Spinal cord (tissue), 9 donors: ENCODE measurements at regions not wholly inside any gene's neighbourhood (a gene's known extent, or its start where the extent isn't known, plus 50 kb on each side); places are given as distances from the start of the nearest gene placed in this dataset.

Experiments
- DNase-seq, 6 donors: peaks; one replicate each; pipeline versions ENCODE4 v3.0.0 to v3.0.0-alpha.2; 2013 to 2015; ENCODE audit warnings: low spot score in 6 of 6, low read depth in 4 of 6
- H3K27ac ChIP-seq: one replicate; pipeline ENCODE4 v1.5.1; 2013; ENCODE audit warnings: low read depth, low read length, control low read depth
- H3K27me3 ChIP-seq: one replicate; pipeline ENCODE4 v1.6.1; 2013; ENCODE audit warnings: low read length; ENCODE audit not compliant: control insufficient read depth, insufficient read depth
- H3K36me3 ChIP-seq: one replicate; pipeline ENCODE4 v1.6.1; 2013; ENCODE audit warnings: low read length; ENCODE audit not compliant: control insufficient read depth, insufficient read depth
- H3K4me1 ChIP-seq: one replicate; pipeline ENCODE4 v1.6.1; 2013; ENCODE audit warnings: low read length; ENCODE audit not compliant: control insufficient read depth, insufficient read depth
- H3K4me3 ChIP-seq: one replicate; pipeline ENCODE4 v1.5.1; 2013; ENCODE audit warnings: low read depth, low read length, control low read depth
- H3K9me3 ChIP-seq: one replicate; pipeline ENCODE4 v1.6.1; 2013; ENCODE audit warnings: low read length; ENCODE audit not compliant: control insufficient read depth, insufficient read depth
- WGBS: methylation state at CpG from one replicate; pipeline ENCODE4 v1.1.5; 2013; ENCODE audit warnings: missing lambda C conversion rate; ENCODE audit not compliant: insufficient coverage; 5-methylcytosine and 5-hydroxymethylcytosine counted together
- donor health status: healthy.

DNA sequence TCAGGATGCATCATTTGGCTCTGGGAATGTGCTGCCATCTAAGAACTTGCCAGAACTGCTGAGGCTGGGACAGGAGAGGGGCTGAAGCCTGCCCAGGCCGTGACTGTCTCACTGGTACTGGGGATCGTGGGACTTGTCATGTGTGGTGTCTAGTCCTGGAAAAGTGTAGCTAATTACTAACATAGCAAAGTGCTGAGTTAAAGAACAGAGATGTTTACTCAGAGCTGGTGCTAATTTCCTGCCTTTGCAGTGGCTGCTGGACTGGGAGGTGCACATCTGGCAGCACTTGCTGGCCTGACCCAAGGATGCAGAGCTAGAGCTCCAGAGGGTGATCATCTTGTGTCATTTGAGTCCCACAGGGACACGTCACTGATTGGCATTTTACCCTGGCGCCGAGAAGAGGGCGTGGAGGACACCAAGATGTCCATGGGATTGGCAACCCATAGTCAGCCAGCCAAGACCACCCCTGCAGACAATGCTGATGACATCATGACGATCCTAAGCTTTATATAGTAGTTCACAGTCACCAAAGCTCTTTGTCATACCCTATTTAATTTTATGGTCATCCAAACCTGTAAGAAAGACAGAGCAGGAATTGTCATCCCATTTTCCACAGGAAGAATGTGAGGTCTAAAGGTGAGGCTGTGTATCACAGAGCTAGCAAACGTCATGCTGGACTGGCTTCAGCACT, 110.1 kb upstream of the SLC44A3 start:
- peak overlapping the region; percentile 30 for H3K27ac ChIP-seq
- no peaks in the 10 kb centered on the region for H3K27me3 ChIP-seq
- 76% methylated on average over 7 of the region's 8 CpGs for WGBS
- H3K9me3 ChIP-seq = no peaks in the 10 kb centered on the region
- H3K36me3 ChIP-seq = no peaks in the 10 kb centered on the region
- no peak for DNase-seq
- no peak overlapping the region for H3K4me3 ChIP-seq
- H3K4me1 ChIP-seq = peaks cover 3% of the 10 kb centered on the region

DNA sequence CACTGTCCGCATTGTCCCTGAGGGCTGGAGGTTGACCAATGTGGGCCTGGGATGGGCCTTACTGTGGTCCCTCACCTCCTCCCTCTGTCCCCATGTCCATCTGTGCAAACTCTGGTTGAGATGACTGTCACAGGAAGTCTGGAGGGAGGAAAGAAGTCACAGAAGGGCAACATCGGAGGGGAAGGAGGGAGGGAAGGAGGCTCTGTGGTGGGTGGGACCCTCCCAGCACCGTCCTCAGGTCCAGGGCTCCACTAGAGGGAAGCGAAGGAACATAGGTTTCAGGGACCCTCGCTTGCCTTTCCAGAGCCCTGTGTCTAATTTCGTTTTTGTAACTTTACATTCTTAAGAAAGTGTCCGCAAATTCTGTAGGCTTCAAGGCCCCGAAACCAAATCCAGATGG, 111.3 kb upstream of the SLC44A3 start:
- peaks cover 3% of the 10 kb centered on the region for H3K4me1 ChIP-seq
- no peaks in the 10 kb centered on the region for H3K9me3 ChIP-seq
- peak overlapping the region; percentile 43 for H3K27ac ChIP-seq
- H3K27me3 ChIP-seq = no peaks in the 10 kb centered on the region
- DNase-seq = no peak
- H3K36me3 ChIP-seq = no peaks in the 10 kb centered on the region
- H3K4me3 ChIP-seq = no peak overlapping the region
- 87% methylated on average over 6 of the region's 8 CpGs for WGBS

DNA sequence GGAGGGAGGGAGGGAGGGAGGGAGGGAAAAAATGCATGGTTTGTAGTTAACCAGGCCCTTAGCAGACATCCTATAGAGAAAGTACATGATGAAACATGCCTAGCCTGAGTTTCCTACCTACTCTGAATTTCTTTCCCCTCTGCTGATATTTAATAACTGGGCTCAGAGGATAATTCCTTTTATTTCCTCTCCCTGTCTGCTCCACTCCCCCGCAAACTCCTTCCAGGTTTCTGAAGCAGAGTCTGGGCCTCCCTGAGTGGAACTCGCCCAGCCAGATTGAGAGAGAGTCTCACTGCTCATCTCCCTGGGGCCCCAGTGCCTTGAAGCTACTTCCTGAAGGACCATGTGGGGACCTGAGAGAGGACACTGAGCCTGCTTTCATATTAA, 111.9 kb upstream of the SLC44A3 start:
- H3K27me3 ChIP-seq = no peaks in the 10 kb centered on the region
- H3K9me3 ChIP-seq = no peaks in the 10 kb centered on the region
- no peaks in the 10 kb centered on the region for H3K4me1 ChIP-seq
- WGBS = 87% methylated on average over 2 of the region's 2 CpGs
- DNase-seq = no peak
- peak overlapping the region; percentile 43 for H3K27ac ChIP-seq
- no peak overlapping the region for H3K4me3 ChIP-seq
- H3K36me3 ChIP-seq = no peaks in the 10 kb centered on the region

DNA sequence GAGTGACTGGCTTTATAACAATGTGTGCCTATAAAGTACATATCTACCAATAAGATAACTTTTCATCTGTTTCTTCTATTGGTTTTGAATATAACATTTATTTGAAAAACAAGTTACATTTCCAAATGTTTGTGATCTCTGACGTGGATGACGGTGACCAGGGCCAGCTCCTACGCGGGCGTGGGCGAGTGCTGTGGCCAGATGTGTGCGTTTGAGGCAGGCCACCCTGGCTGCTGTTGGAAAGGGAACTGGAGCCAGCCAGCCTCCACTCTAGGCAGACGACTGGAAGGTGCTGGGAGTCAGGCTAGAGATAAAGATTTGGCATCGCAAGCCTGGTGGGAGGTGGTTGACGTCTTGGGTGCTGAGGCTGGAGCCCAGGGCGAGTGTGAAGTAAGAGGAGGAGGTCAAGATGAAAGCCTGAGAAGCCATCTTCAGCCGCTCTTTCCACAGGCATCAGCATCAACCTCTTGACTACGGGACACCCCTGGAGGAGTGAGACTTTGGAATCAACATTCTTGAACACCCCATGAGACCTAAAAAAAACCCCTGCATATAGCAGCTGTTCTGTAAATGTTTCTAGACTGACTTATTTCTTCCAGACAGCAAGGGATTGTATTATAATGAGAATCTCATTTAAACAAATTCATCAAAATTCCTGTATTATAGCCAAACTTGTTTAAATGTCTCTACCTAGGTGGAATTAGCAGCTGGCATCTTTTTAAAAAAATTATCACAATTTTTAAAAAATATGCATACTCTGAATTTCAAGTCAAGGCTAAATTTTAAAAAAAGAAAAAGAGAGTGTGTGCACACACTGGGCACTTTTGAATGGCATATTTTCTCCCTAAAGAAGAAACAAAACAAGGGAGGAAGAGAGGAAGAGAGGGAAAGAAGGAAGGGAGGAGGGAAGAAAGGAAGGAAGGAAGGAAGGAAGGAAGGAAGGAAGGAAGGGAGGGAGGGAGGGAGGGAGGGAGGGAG, 112.5 kb upstream of the SLC44A3 start:
- no peaks in the 10 kb centered on the region for H3K4me1 ChIP-seq
- WGBS = 65% methylated on average over 11 of the region's 13 CpGs

DNA sequence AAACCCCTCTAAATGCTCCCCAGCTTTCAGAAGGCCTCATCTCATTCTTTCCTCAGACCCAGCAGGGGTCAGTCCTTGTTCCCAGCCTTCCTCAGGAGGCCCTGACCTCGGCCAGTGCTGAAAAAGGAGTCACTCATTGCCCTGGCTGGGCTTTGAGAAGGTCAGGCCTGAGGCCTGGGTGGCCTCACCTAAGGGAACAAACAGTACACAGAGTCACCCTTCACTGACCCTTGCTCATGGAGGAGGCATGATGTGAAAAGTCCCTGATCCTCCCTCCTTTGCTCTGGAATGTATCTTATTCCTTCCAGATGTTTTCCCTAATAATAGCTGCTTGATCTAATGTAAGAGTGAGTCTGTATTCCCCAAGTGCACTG, 117.7 kb upstream of the SLC44A3 start:
- 0% methylated on average over 1 of the region's 1 CpG for WGBS
- Histone ChIP-seq H3K9me3 (no peaks in the 10 kb centered on the region), H3K36me3 (no peaks in the 10 kb centered on the region), H3K4me3 (no peak overlapping the region), H3K4me1 (no peaks in the 10 kb centered on the region), H3K27me3 (no peaks in the 10 kb centered on the region), H3K27ac (peak overlapping the region; percentile 25)
- peak in 1 of 6 donors; percentile 47 for DNase-seq

More for the DNA sequence above, 112.5 kb upstream of the SLC44A3 start:
- no peaks in the 10 kb centered on the region for H3K27me3 ChIP-seq
- no peak overlapping the region for H3K4me3 ChIP-seq
- no peak for DNase-seq
- H3K9me3 ChIP-seq = no peaks in the 10 kb centered on the region
- no peaks in the 10 kb centered on the region for H3K36me3 ChIP-seq
- no peak overlapping the region for H3K27ac ChIP-seq

DNA sequence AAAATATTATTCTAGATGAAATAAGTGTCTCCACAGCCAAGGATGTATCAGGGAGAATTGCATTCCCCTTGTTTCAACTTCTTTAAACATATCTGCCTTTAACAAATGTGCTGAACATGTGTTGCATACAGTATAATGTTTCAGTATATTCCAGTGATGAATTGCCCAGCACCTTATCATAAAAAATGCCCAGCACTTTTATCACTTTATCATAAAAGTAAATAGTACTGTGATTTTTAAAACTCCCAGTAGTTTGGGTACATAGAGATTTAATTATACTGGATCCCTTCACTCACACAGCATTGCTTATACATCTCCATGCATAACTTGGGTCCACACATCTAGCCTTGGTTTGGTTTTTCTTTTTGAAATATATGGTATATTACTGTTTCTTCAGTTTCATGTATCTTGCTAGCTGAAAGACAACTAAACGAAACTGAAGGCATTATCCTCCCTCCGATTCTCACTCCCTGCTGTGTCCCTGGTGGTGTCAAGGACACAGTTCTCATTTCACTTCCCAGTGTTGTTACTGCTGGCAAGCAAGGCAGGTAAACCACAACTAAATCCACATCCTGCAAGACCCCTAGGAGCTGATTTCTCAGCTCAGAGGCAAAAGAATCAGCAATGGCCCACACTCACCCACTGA, 118.2 kb upstream of the SLC44A3 start:
- H3K27me3 ChIP-seq = no peaks in the 10 kb centered on the region
- no peak overlapping the region for H3K4me3 ChIP-seq
- H3K36me3 ChIP-seq = no peaks in the 10 kb centered on the region
- H3K4me1 ChIP-seq = no peaks in the 10 kb centered on the region
- 88% methylated on average over 2 of the region's 2 CpGs for WGBS
- peak in 1 of 6 donors; percentile 12 for DNase-seq
- H3K27ac ChIP-seq = peak overlapping the region; percentile 25
- no peaks in the 10 kb centered on the region for H3K9me3 ChIP-seq

DNA sequence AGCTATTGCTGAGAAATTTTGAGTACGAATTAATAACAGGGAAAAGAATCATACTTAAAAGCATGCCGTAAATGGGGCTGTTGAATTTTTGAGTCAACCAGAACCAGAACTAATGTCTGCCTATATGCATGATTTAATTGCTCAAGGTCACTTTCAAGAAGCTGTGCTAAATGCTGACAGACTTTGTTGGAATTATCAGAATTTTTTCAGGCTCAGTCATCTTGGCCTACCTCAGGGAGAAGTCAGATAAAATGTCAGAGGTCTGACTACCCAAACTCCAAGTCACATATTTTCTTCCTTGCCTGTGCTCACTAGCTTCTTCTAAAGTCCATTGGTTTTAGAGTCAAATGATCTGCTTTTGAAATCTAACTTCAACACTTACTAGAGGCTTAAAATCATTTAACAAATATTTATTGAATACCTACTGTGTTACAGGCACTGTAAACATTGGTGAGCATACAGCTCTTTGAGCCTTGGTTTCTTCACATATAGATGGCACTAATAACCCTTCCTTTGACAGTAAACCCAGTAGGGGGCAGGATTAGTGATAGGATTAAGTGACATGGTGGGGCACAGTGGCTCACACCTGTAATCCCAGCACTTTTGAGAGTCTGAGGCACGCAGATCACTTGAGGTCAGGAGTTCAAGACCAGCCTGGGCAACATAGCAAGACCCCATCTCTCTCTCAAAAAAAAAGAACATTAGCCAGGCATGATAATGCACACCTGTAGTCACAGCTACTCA, 121.2 kb upstream of the SLC44A3 start:
- Histone ChIP-seq H3K4me1 (no peaks in the 10 kb centered on the region), H3K27ac (no peak overlapping the region), H3K36me3 (no peaks in the 10 kb centered on the region), H3K27me3 (no peaks in the 10 kb centered on the region), H3K4me3 (no peak overlapping the region), H3K9me3 (no peaks in the 10 kb centered on the region)
- DNase-seq = no peak
- WGBS = no CpG with 5 or more reads among the region's 3 CpGs

DNA sequence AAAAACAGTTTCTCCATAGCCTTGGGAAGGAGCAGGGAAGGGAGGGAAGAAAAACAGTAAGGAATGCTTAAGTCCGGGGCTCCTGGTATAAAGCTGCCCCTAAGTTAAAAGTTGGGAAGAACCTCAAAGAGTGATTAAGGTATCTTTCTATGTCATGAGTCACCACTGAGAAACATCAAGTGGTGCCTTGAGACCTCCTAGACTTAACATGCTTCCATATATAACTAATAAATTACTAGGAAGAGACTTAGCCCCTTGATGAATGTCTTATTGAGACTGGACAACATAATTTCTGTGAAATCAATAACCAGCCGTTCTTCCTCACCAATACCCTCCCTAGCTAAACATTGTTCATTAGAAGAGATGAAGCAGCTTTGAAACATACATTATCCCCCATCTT, 121.8 kb upstream of the SLC44A3 start:
- H3K9me3 ChIP-seq = no peaks in the 10 kb centered on the region
- no peaks in the 10 kb centered on the region for H3K27me3 ChIP-seq
- no peaks in the 10 kb centered on the region for H3K4me1 ChIP-seq
- DNase-seq = no peak
- 86% methylated on average over 1 of the region's 2 CpGs for WGBS
- H3K4me3 ChIP-seq = no peak overlapping the region
- no peaks in the 10 kb centered on the region for H3K36me3 ChIP-seq
- H3K27ac ChIP-seq = no peak overlapping the region

DNA sequence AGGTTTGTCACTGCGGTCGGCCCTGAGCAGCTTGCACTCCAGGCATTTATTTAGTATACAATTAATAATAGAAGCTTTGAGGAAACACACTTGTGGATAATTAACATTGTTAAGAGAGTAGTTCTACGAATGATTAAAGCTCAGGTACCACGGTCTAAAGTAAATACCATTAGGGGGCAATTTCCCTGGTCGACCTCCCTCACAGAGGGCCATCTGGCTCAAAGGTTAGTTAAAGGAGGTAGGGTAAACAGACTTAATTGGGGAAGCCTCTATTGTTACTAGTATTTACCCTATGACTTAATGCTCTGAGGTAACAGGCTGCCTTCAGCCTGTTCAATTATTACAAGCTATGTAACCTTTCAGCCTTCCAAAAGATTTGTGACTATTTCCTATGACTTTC, 122.3 kb upstream of the SLC44A3 start:
- DNase-seq = no peak
- Histone ChIP-seq H3K4me1 (no peaks in the 10 kb centered on the region), H3K27ac (no peak overlapping the region), H3K4me3 (no peak overlapping the region), H3K9me3 (no peaks in the 10 kb centered on the region), H3K36me3 (no peaks in the 10 kb centered on the region), H3K27me3 (no peaks in the 10 kb centered on the region)
- 37% methylated on average over 2 of the region's 5 CpGs for WGBS
